Dermis blood vessel endothelial cell (primary cell): ENCODE measurements at regions not wholly inside any gene's neighbourhood (a gene's known extent, or its start where the extent isn't known, plus 50 kb on each side); places are given as distances from the start of the nearest gene placed in this dataset.

Source experiments
- DNase-seq: peaks from one replicate; pipeline ENCODE4 v3.0.0; 2010

DNA sequence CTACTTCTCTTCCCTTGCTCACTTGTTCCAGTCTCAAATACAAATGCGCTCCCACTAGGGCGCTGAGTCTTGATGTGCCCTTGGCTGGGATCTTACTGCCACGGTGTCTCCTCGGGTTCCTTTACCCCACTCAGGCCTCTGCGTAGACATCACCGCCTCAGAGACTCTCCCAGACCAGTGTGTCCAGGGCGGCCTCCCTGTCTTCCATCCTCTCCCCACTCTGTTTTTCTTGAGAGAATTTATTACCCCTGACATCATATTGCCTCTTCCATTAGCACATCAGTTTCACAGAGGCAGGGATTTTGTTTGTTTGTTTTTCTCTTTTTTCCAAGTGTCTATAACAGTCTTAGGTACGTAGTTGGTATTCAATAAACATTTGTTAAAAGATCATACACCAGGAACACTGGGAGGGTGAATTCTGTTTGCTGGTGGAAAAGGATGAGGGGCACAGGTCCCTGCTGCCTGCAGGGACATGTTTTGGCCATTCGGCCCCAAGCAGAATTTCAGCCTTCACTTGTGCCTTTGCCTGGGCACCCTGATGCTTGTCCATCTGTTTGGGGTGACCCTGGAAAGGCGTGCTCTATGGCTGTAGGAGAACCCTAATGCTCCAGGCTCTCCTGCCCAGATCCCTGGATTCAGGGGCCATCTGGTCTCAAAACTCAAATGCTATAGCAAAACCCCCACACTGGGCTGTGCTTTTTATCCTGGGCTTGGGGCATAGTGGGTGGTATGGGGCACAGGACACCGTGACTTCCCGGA lies 55.0 kb downstream of the RPL37A start:
- DNase-seq, result no peak

DNA sequence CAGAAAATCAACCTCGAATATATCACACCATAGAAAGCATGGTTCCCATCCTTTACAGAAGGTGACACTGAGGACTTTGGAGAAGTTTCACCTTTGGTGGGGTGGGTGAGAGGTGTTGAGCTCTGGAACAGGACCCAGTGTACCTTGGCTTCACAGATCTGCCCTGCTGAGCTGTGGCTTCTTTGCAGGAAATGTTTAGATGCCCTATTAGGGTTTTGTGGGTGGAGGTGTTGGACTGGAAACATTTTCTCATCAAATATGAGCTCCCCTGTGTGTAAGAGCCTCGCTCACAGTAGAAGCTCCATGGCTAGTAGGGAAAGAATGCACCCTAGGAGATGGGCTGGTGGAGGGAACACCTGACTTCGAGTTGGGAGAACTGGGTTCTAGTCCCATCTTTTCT lies 55.6 kb downstream of the RPL37A start:
- DNase-seq, result no peak

DNA sequence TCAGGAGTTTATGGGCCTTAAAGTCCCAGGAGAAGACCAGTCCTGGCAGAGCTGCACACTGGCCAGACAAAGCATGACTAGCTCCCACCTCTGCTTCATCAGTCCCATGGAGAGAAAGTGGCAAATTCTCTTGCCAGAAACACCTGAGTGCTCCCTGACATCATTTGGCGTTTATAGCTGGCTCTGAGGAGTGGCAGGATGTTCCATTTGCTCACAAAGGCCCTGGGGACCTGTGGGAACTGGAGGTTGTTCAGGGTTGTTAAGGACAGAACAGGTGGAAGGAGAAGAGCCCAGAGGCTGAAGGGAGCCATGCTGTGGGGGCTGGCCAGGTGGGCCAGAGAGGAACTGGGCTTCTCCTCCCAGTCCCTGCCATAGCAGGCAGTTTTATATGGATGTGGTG lies 56.1 kb downstream of the RPL37A start:
- DNase-seq, result no peak

DNA sequence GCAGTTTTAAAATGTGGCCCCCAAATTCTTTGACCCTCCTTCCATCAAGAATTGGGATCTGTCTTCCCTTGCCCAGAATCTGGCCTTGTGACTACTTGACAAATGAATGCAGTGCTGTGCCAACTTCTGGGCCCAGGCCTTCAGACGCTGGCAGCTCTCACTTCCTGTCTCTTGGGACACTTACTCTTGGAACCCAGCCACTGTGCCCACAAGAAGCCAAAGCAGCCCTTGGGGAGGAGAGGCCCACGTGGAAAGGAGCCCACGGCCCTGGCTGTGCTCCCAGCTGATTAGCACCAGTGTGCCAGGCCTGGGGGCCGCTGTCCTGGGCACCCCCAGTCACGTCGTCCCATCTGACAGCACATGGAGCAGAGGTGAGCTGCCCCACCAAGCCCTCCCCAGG lies 56.6 kb downstream of the RPL37A start:
- peak; percentile 39 for DNase-seq

DNA sequence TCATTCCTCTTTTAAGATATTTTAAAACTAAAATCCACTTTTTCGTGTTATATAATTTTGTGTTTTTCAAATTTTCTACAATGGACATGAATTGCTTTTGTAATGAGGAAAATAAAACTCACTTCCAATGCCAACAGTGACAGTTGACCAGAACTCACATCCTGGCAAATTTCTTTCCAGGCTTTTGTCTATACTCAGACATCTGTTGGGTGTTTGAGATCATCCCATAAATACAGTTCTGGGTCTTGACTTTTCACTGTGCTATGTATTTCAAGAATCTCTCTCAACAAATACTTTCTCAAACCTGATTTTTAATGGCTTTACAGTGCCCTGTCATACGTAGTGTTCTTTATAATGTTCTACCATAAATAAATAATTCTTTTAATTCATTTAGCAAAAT lies 57.6 kb downstream of the RPL37A start:
- no peak for DNase-seq

DNA sequence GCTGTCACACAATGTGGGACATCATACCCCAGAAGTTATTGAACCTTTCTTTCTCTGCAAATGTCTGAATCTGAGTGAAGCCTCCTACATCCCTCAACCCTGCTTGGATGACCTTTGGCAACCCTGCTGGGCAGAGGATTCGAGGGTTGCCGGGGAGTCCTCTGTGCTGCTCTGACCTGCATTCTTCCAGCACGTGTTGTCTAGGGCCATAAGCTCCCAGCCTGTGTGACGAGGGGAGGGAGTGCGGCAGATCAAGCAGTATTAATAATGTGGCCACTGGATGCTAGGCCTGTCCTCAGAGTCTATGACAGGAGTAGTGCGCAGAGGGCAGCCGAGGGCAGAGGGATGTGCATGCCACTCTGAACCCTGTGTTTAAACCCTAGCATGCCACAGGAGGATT lies 58.8 kb downstream of the RPL37A start:
- no peak for DNase-seq

DNA sequence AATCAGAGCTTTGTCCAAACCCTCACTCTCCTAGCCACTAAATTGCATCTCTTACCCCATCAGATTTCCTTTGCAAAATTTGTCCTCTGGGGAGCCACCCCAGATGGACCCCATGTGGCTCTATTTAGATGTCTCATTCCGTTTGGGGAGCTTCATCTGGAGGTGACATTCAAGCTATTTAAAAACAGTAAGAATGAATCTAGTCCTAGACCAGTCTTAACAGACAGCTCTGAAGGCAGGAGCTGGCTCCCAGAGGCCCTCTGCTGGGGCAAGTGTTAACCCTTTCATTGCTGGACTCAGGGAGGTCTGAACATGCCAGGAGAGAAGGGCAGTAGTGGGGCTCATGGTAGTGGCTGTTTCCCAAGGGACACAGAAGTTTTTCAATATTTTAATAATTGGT lies 59.2 kb downstream of the RPL37A start:
- no peak for DNase-seq

DNA sequence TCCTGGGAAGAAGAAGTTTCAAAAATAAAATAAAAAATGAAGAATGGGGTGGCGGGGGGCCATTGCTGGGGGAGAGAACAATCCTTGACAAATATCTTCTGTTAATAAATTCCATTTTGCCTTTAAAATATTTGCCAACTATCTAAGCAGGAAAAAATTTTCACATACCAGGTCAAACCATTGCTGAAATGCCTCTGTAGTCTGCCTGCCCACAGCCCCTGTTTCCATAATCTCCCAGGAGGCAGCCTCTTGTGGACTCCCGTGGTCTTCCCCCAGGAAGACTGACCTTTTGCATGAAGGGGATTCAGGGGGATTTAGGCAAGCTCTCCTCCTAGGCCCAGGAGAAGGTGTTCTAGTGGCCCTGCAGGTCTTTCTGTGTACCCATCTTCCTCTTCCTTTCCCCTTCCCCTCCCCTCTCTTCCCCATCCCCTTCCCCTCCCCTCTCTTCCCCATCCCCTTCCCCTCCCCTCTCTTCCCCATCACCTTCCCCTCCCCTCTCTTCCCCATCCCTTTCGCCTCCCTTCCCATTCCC lies 61.0 kb downstream of the RPL37A start:
- DNase-seq, result no peak

DNA sequence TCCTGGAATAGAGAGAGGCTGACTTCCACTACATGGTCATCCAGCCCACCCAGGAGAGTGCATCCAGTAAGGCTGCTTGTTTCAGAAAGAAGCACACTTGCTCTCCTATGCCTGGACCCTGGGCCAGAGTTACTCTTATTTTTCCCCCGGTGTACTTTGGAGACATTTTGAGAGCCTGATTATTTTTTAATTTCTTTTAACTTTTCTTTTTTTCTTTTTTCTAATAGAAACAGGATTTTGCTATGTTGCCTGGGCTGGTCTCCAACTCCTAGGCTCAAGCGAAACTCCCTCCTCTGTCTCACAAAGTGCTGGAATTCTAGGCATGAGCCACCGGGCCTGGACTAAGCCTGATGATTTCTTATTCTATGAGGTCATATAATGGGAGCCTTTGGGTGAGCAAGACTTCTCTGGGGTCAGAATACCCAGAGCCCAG lies 62.2 kb downstream of the RPL37A start:
- no peak for DNase-seq

DNA sequence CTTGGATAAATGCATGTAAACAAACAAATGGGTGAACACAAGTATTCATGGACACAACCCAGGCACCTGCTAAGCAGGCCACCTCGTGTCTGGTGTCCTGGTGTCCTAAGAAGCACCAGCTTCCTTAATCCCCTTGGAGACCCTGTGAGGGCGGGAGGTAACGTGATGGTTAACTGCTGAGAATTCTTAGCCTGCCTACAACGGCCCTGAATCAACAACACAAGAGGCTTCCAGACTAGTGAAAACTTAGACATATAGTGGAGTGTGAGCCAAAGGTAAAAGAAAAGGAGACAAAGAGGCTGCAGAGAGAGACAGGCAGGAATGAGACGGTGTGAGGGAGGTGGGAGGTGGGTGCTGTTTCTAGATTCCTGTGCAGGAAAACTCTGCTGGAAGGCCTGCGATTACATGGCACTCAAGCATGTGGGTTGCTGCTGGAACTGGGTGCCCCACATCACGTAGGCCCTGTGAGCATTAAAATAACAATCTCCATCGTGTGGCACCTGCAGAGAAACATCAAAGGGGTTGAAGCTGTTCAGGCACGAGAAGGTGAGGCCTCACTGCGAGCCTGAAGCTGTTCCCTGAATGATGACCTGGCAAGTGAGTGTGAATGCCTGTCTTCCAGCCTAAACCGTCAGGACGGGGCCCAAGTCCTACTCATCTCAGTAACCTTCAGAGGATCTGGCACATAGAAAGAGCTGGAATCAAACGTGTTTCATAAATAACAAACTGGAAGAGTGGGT lies 64.2 kb downstream of the RPL37A start:
- DNase-seq, result no peak

DNA sequence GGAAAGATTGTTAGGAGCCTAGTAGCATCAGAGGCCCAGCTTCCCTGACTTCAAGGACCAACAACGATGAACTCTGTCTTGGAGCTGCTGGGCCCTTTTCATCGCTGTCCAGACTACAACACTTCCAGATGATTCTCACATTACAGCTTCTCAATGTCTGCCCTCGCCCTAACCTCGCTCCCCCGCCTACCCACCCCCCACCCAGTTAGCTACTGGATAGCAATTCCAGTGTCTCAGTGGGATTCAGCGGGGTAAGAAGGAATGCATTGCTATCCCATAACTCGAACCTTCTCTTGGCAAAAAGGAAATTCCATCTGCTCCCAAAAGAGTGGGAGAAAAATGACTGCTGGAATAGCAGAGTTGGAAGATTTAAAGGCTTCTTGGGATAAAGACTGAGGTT lies 65.0 kb downstream of the RPL37A start:
- DNase-seq, result no peak

DNA sequence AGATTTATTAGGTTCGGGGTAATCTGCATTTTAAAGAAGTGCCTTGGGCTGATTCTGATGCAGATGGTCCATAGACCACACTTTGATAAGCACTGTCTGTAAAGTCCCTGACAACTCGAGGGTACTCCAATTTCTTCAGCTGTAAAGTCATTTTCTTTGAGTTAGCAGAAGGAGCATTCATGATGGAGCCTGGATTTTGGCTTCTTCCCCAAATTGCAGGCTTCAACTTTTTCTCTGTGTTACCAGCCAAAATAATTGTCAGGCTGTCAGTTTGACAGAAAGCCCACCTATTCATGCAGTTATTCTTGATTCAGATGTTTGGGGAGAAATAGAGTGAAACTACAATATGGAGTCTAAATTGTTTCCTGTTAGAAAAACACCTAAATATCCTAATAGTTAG lies 66.0 kb downstream of the RPL37A start:
- DNase-seq, result no peak

DNA sequence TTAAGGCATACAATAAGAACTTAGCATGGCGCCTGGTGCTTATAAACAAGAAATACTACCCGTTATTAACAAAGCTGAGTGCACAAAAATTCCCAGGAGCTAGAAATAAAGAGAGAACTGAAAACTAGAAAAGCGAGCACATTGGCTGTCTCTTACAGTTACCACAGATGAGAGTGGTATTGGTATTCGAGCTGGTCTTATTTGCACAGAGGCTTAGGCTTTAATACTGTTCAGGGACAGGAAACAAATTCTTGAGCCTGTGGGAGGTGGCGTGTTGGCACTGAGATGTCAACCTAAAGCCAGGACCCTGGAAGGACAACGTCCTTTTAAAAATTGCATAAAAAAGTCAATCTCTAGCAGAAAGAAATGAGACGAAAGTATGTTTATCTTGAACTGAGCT lies 67.3 kb upstream of the IGFBP2 start:
- DNase-seq, result no peak

DNA sequence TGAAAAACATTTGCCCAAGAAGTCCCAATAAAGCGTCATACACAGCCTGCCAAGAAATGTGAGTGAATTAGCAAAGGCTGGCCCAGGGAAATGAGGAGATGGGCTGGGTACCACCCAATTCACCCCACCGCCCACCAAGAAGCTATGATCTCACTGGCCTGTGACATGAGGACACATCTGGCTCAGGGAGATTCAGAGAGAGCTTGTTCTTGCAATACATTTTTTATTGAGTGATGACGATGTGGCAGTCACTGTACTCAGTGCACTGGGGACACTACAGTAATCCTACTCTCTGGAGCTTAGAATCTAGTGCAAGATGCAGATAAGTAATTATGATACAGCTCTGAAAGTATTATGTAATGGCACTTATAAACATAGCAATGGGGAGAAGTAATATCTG lies 64.6 kb upstream of the IGFBP2 start:
- DNase-seq, result no peak

DNA sequence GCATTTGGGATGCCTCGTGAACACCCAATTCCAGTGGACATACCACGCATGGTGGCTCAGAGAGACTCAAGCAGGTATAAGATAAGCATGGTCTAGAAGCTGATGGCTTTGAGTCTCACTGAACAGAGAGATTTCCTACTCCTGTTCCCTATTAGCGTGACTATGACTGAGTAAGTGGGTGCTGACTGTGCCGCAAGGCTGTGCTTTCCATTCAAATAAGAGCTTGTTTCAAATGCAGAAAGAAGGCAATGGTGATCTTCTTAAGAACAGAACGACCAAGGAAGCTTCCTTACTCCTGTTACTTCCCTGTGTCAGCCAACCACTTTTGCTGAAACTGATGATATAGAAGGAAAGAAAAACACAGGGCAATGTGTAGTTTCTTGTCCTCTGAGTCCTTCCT lies 63.5 kb upstream of the IGFBP2 start:
- no peak for DNase-seq

DNA sequence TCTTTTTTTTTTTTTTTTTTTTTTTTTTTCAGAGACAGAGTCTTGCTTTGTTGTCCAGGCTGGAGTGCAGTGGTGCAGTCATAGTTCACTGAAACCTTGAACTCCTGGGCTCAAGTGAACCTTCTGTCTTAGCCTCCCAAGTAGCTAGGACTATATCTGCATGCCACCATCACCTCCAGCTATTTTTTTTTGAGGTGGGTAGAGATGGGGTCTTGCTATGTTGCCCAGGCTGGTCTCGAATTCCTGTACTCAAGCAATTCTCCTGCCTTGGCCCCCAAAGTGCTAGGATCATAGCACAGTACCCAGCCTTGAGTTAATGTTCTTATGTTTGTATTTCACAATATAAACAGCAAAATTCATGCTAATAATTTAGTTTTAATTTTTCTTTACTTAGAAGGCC lies 62.9 kb upstream of the IGFBP2 start:
- DNase-seq, result no peak

DNA sequence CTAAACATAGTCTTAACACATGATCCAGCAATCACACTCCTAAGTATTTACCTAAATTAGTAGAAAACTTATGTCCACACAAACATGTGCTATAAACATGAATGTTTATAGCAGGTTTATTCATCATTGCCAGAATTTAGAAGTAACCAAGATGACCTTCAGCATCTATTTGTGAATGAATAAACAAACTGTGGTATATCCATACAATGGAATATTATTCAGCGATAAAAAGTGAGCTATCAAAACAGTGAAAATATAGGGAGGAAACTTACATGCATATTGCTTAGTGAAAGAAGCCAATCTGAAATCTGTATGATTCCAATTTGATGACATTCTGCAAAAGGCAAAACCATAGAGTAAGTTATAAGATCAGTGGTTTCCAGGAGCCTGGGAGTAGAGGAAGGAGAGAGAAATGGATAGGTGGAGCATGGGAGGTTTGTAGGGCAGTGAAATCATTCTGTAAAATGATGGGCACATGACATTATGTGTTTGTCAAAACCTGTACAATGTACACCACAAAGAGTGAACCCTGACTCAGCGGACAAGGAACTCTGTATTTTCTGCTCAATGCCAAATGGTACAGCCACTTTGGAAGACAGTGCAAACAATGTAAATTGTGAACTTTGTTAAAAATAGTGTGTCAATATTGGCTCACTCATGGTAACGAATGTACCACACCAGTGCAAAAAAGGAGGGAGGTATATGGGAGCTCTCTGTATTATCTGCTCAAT lies 61.9 kb upstream of the IGFBP2 start:
- DNase-seq, result no peak

DNA sequence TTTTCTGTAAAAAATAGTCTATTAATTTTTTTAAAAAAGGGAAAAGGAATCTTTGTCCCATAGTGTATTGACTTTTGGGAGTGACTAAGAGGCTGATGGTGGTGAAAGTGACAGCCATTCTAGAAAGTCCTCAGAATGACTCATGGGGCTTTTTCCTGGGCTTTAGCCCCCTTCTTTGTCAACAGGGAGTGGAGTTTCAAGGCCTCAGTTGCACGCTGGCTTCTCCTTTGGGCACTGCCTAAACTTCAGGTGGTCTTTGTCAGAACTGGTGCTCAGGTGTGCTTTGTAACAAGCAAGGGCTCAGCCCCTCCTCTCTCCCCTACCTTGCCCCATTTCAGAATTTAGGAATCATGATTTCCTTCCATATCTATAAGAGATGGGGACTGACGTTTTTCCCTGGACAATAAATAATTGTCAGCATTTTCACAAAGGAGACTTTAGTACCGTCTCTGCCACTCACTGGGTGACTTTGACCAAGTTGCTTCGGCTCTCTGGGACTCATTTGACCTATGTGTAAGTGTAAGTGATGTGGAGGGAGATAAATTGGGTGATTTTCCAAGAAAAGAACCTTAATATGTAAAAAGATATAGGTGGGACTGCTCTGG lies 61.2 kb upstream of the IGFBP2 start:
- DNase-seq, result no peak

DNA sequence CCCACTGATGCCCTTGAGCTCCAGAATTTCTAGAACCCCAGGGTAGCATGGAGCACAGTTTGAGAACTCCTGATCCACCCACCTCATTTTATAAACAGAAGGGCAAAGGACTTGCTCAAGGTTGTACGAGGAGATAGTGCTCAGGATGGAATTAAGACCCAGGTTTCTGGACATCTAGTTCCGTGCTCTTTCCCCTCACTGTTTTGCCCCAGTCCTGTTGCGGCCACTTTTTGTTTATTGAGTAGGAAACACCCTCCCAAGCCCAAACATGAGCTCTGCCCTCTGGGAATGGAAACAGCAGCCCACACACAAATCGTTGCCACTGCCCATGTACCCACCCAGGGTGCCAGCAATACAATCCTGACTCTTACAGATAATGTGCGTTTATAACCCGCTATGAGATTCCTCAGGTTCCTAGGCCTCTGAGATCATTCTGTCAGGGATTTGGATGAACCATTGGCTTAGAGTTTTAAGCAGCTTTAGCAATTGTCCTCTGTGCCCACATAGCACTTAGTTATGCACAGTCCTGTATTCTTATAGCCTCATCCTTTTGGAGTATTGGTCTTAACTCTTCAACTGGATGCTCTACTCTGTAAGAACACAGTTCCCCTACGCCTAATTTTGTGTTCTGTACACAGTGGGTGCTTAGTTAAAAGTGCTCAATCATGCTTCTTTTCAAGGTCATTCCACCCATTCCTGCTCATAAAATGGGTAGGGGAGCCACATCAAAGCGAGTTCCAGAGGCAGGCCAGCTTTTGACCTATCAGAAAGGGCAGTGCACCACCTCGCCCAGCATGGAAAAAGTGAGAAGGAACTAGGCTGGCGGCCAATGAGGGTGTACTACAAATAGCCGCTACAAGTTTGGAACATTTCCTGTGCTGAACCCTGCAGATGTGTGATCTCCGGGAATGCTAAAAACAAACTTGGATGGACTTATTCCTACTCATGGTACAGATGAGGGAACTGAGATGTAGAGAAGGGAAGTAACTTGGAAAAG lies 60.3 kb upstream of the IGFBP2 start:
- DNase-seq, result peak; percentile 76

DNA sequence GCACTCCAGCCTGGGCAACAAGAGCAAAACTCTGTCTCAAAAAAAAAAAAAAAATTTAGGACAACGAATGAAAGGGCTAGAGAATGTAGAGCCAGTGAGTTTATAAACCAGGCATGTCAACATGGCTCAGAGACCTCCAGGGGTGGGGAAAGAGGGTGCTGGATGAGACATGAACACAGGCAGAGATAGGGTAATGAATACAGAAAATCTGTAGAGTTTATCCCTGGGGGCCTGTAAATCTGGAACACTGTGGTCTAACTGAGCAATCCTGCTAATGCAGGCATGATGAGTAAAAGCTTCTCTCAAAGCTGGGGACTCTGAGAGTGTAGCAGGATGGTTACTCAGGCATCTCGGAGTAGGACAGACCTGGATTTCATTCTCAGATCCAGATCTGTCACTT lies 59.2 kb upstream of the IGFBP2 start:
- no peak for DNase-seq

DNA sequence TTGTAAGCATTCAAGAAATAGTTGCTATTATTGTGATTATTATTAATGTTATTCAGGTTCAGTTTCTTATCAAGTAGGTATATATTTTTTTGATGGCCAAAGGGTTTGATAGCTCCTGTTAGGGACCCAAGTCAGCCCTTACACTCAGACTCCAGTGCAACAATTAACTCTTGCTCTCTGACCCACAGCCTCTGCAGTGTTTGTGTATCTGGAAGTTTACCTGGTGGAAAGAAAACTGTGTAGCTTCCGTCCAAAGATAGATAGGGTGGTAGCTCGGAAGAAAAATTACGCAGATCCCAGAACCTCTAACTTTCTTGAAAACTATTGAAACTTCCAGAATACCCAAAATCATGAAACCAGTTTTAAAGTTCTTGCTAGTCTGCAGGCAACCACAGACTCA lies 58.6 kb upstream of the IGFBP2 start:
- no peak for DNase-seq

DNA sequence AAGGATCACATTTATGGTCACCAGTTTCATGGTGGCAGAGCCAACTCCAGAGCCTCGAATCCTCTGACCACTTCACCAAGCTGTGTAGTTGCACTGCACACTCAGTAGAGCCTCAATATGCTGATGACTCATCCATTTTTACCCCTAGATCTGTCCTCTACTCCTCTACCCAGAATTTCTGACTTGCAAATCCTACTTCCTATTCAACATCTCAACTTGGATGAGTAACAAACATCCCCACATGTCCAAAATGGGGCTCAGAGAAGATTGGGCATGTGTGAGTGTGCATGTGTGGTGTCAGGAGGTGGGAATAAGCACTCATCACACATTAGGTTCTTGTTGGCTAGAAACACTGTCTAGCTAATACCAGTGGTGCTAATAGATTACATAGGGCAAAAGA lies 57.8 kb upstream of the IGFBP2 start:
- DNase-seq, result no peak
